ENCODE measurements at regions not wholly inside any gene's neighbourhood (a gene's known extent, or its start where the extent isn't known, plus 50 kb on each side); places are given as distances from the start of the nearest gene placed in this dataset.

DNA sequence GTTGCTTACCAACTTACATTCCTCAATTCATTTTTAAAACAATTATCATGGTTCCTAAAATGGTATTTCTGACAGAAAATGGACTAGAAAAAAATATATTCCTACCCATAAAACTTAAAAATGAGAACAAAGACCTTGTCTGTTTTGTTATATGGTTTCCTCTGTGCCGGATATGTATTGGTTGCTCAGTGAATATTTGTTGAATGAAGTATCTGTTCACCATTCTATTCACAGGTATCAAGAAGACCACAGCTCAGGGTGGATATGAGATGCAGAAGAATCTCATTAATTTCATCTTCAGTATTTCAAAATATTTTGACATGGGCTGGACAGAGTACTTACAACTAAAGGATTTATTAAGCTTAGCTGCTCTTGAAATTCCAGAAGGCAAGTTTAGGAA, 58.1 kb downstream of the TUSC7 start:
- Histone ChIP-seq H3K36me3 (ENCODE audit: insufficient read depth, low read length) (no peaks in the 10 kb centered on the region), H3K4me1 (ENCODE audit: insufficient read depth, low read length) (no peaks in the 10 kb centered on the region), H3K9me3 (ENCODE audit: control insufficient read depth in 1 of 2, insufficient read depth in 1 of 2, low read length in 2 of 2) (no peaks in the 10 kb centered on the region), H3K27me3 (ENCODE audit: control insufficient read depth in 1 of 2, insufficient read depth in 2 of 2, low read length in 2 of 2) (no peaks in the 10 kb centered on the region), H3K4me3 (ENCODE audit: low read length) (no peak overlapping the region), H3K27ac (ENCODE audit: low read depth in 1 of 2, low read length in 2 of 2) (no peak overlapping the region)
- DNase-seq: no peak
- Mint-ChIP-seq H3K4me1 (ENCODE audit: low read depth) (no peaks in the 10 kb centered on the region), H3K27me3 (peaks cover 5% of the 10 kb centered on the region), H3K9me3 (no peaks in the 10 kb centered on the region), H3K4me3 (no peak overlapping the region), H3K27ac (no peak overlapping the region), H3K36me3 (ENCODE audit: low read depth) (no peaks in the 10 kb centered on the region)
- ATAC-seq (ENCODE audit: poor library complexity): no peak
- intact Hi-C loops (cut with DNase I, micrococcal nuclease): no loop called here
- POLR2A ChIA-PET: no interaction called here
- CTCF ChIA-PET: no interaction called here
- TF ChIP-seq, protein P1, sequence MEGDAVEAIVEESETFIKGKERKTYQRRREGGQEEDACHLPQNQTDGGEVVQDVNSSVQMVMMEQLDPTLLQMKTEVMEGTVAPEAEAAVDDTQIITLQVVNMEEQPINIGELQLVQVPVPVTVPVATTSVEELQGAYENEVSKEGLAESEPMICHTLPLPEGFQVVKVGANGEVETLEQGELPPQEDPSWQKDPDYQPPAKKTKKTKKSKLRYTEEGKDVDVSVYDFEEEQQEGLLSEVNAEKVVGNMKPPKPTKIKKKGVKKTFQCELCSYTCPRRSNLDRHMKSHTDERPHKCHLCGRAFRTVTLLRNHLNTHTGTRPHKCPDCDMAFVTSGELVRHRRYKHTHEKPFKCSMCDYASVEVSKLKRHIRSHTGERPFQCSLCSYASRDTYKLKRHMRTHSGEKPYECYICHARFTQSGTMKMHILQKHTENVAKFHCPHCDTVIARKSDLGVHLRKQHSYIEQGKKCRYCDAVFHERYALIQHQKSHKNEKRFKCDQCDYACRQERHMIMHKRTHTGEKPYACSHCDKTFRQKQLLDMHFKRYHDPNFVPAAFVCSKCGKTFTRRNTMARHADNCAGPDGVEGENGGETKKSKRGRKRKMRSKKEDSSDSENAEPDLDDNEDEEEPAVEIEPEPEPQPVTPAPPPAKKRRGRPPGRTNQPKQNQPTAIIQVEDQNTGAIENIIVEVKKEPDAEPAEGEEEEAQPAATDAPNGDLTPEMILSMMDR (IDR thresholded peaks at IDR 0.05): no peak

DNA sequence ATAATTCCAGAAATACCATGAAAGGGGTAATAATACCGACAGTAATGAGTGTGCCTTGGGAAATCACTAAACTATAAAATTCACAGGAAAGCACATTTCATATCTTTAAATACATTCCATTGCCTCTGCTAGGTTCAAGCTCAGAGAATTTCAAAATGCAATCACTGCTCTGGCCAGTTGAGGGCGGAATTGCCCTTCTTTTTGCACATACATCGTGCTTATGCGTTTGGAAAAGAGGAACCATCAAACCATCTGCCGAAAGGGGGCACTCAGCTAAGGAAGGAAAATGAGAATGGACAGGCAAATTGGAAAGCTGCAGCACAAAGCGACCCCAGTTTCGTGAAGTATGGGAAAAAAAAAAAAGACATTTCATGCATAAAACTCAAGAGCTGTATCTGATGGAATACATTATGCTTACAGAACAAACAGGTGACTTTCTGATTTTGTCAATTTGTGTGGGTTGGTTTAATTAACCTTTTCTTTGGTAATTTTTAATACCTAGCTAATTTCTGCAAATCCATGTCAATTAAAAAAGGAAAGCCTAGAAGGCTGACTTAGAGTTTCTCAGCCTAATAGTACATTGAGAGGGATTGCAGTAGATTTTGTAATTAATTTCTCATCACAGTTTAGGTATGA, 61.4 kb downstream of the TUSC7 start:
- DNase-seq: peak in 4 of 14 experiments; percentile 9 to 46 (median 38)
- no peak overlapping the region for H3K4me3 ChIP-seq (ENCODE audit: low read length)
- Mint-ChIP-seq H3K4me1 (ENCODE audit: low read depth) (no peaks in the 10 kb centered on the region), H3K9me3 (no peaks in the 10 kb centered on the region), H3K27ac (no peak overlapping the region), H3K36me3 (ENCODE audit: low read depth) (no peaks in the 10 kb centered on the region), H3K27me3 (peaks cover 5% of the 10 kb centered on the region), H3K4me3 (no peak overlapping the region)
- no peaks in the 10 kb centered on the region for H3K4me1 ChIP-seq (ENCODE audit: insufficient read depth, low read length)
- intact Hi-C loops (cut with DNase I, micrococcal nuclease): no loop called here
- TF ChIP-seq, protein P1 (IDR thresholded peaks at IDR 0.05): no peak
- no peak overlapping the region for H3K27ac ChIP-seq (ENCODE audit: low read depth in 1 of 2, low read length in 2 of 2)
- H3K36me3 ChIP-seq (ENCODE audit: insufficient read depth, low read length): no peaks in the 10 kb centered on the region
- no peak for ATAC-seq (ENCODE audit: poor library complexity)
- no peaks in the 10 kb centered on the region for H3K27me3 ChIP-seq (ENCODE audit: control insufficient read depth in 1 of 2, insufficient read depth in 2 of 2, low read length in 2 of 2)
- ChIA-PET POLR2A (no interaction called here), CTCF (no interaction called here)
- H3K9me3 ChIP-seq (ENCODE audit: control insufficient read depth in 1 of 2, insufficient read depth in 1 of 2, low read length in 2 of 2): no peaks in the 10 kb centered on the region

DNA sequence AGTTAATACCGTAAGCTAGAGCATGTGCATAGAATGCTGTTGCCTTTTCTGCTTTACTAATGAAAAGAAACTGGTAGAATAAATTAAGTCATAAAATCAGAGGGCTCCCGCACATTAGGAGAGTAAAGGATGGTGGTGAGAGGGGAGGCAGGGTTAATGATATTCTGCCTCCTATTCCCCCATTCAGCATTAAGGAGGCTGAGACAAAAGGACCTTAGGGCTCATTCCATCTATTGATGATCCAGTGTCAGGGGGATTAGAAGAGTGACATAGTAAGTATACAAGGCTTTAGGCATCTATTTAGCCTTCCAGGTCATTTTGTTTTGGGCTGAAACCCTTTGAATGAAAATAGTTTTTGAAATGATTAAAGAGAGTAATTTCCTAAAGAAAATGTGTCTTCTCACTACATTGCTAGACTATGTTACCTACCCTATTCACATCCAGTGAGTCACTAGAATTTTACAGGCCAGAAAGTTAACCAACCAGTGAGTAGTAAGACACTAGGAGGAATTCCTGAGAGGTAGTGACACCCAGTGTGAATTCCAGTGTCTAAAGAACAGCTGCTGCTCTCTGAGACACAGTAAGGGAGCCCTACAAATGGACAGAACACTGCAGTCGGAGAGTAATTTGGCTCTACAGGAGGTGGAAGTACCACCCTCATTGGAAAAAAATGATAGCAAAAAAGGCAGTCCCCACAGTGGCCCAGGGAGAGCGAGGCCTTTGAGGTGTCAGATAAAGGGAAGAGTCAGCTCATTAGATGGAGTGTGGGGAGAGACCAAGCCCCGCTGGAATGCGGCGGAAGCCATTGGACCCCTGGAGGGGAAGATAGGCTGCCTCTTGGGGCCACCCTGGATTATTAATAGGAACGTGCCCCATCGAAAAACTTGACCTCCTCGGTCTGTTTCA, 67.6 kb downstream of the TUSC7 start:
- H3K4me1 Mint-ChIP-seq (ENCODE audit: low read depth): no peaks in the 10 kb centered on the region
- ChIA-PET POLR2A (no interaction called here), CTCF (no interaction called here)
- no peak overlapping the region for H3K4me3 Mint-ChIP-seq
- Histone ChIP-seq H3K27me3 (ENCODE audit: control insufficient read depth in 1 of 2, insufficient read depth in 2 of 2, low read length in 2 of 2) (no peaks in the 10 kb centered on the region), H3K36me3 (ENCODE audit: insufficient read depth, low read length) (no peaks in the 10 kb centered on the region), H3K9me3 (ENCODE audit: control insufficient read depth in 1 of 2, insufficient read depth in 1 of 2, low read length in 2 of 2) (no peaks in the 10 kb centered on the region), H3K27ac (ENCODE audit: low read depth in 1 of 2, low read length in 2 of 2) (no peak overlapping the region), H3K4me3 (ENCODE audit: low read length) (no peak overlapping the region), H3K4me1 (ENCODE audit: insufficient read depth, low read length) (no peaks in the 10 kb centered on the region)
- H3K36me3 Mint-ChIP-seq (ENCODE audit: low read depth): no peaks in the 10 kb centered on the region
- DNase-seq (no peak), ATAC-seq (ENCODE audit: poor library complexity) (no peak)
- no peak overlapping the region for H3K27ac Mint-ChIP-seq
- no peaks in the 10 kb centered on the region for H3K27me3 Mint-ChIP-seq
- no peaks in the 10 kb centered on the region for H3K9me3 Mint-ChIP-seq
- TF ChIP-seq, protein P1 (IDR thresholded peaks at IDR 0.05): no peak
- intact Hi-C loops (cut with DNase I, micrococcal nuclease): no loop called here

Measured in CD4-positive, alpha-beta T cell (primary cell).